Endothelial cell of umbilical vein (primary cell): ENCODE measurements at regions not wholly inside any gene's neighbourhood (a gene's known extent, or its start where the extent isn't known, plus 50 kb on each side); places are given as distances from the start of the nearest gene placed in this dataset.

Source experiments
- BruUV-seq: library from RNA; stranded (reverse); fragments of 400-500 nt; replicated peaks from 2 replicates; lab custom pipeline; 2021; lab: Mats Ljungman, UMichigan
- CTCF ChIA-PET: fragments of 300-600, 350-600 bp; sonication (Branson Sonifier 250); formaldehyde crosslinking; loops from one replicate; lab custom pipeline; 2021; ENCODE audit warnings: antibody characterized with exemption, inconsistent platforms; lab: Charles Lee
- POLR2A ChIA-PET: fragments of 300-600, 350-600 bp; sonication (Branson Sonifier 250); formaldehyde crosslinking; loops from one replicate; lab custom pipeline; 2021; ENCODE audit warnings: antibody characterized with exemption, inconsistent platforms; lab: Charles Lee
- DNase-seq: peaks from one replicate; pipeline ENCODE4 v3.0.0-alpha.2; 2011; ENCODE audit warnings: low read depth, low spot score
- FAIRE-seq: peaks from 2 replicates; lab custom pipeline; 2011; peaks lifted over from hg19 to GRCh38; lab: Jason Lieb, UNC
- H2AFZ ChIP-seq: 2 replicates; pipeline ENCODE4 v1.6.0; 2012; ENCODE audit warnings: low read depth, low read length, control low read depth, inconsistent platforms
- H3K27ac ChIP-seq: 2 replicates; pipeline ENCODE4 v1.5.1; 2011; ENCODE audit warnings: low read depth, mild to moderate bottlenecking, control low read depth, low read length, moderate library complexity; ENCODE audit not compliant: insufficient read depth
- H3K27me3 ChIP-seq, 2 experiments: 2 replicates each; pipeline versions ENCODE4 v1.6.0 to v1.6.1; 2011; ENCODE audit warnings: low read length in 2 of 2, mixed read lengths in 1 of 2; ENCODE audit not compliant: control insufficient read depth in 2 of 2, insufficient read depth in 2 of 2
- H3K36me3 ChIP-seq, 2 experiments: 2 replicates in 1 of 2; 3 replicates in 1 of 2; pipeline ENCODE4 v1.5.1; 2011; ENCODE audit warnings: low read length in 2 of 2, mild to moderate bottlenecking in 1 of 2, moderate library complexity in 1 of 2; ENCODE audit not compliant: control insufficient read depth in 2 of 2, insufficient read depth in 2 of 2; ENCODE audit errors: extremely low read depth in 1 of 2
- H3K4me1 ChIP-seq: 3 replicates; pipeline ENCODE4 v1.5.1; 2011; ENCODE audit warnings: mild to moderate bottlenecking, low read length; ENCODE audit not compliant: control insufficient read depth, insufficient read depth; ENCODE audit errors: extremely low read depth
- H3K4me2 ChIP-seq: 2 replicates; pipeline ENCODE4 v1.6.1; 2011; ENCODE audit warnings: low read length, control low read depth, mixed read lengths; ENCODE audit not compliant: insufficient read depth
- H3K4me3 ChIP-seq, 3 experiments: fragments of 200-600 bp in 1 of 3; sonication (generic), shearing (Covaris generic) in 1 of 3; replicated peaks in 1 of 3; 2 replicates each; pipeline ENCODE4 v1.5.1; 2011 to 2016; ENCODE audit warnings: control low read depth in 3 of 3, low read length in 3 of 3, mild to moderate bottlenecking in 2 of 3, inconsistent platforms in 1 of 3, low read depth in 1 of 3, moderate library complexity in 1 of 3; ENCODE audit not compliant: insufficient read depth in 1 of 3
- H3K79me2 ChIP-seq: 2 replicates; pipeline ENCODE4 v1.6.0; 2012; ENCODE audit warnings: low read length, inconsistent platforms; ENCODE audit not compliant: control insufficient read depth, insufficient read depth
- H3K9ac ChIP-seq: replicated peaks from 2 replicates; pipeline ENCODE3; 2011; ENCODE audit warnings: low read length, control low read depth; ENCODE audit not compliant: insufficient read depth; ENCODE audit errors: extremely low read depth
- H3K9me1 ChIP-seq: replicated peaks from 3 replicates; pipeline ENCODE4 v1.6.0; 2011; ENCODE audit warnings: mild to moderate bottlenecking, low read length; ENCODE audit not compliant: control insufficient read depth, insufficient read depth; ENCODE audit errors: extremely low read depth
- H3K9me3 ChIP-seq: replicated peaks from 2 replicates; pipeline ENCODE4 v1.5.1; 2012; ENCODE audit warnings: low read length, inconsistent platforms; ENCODE audit not compliant: control insufficient read depth, insufficient read depth
- H4K20me1 ChIP-seq: replicated peaks from 2 replicates; pipeline ENCODE3; 2011; ENCODE audit warnings: mild to moderate bottlenecking, low read length; ENCODE audit not compliant: control insufficient read depth, insufficient read depth; ENCODE audit errors: extremely low read depth
- EZH2 ChIP-seq: IDR thresholded peaks from 2 replicates; pipeline ENCODE4 v1.6.1; 2012; ENCODE audit warnings: borderline replicate concordance, low read depth, mild to moderate bottlenecking, moderate library complexity, low read length, inconsistent platforms; ENCODE audit not compliant: severe bottlenecking
- GATA2 ChIP-seq: IDR thresholded peaks from 2 replicates; pipeline ENCODE4 v1.7.0; 2011; ENCODE audit warnings: low read depth, mild to moderate bottlenecking, moderate library complexity, mixed read lengths, low read length; ENCODE audit not compliant: insufficient read length, insufficient read depth
- JUN ChIP-seq: IDR thresholded peaks from 2 replicates; pipeline ENCODE4 v1.6.1; 2011; ENCODE audit warnings: borderline replicate concordance, low read depth; ENCODE audit not compliant: insufficient read length, insufficient read depth
- POLR2A ChIP-seq: IDR thresholded peaks from 2 replicates; pipeline ENCODE4 v1.6.1; 2012; ENCODE audit warnings: low read depth, mild to moderate bottlenecking, control low read depth, low read length
- POLR2AphosphoS5 ChIP-seq: IDR thresholded peaks from 2 replicates; pipeline ENCODE4 v1.6.1; 2012; ENCODE audit warnings: low read depth, mild to moderate bottlenecking, control low read depth, low read length, moderate library complexity; ENCODE audit not compliant: insufficient read depth
- dilution Hi-C: fragments of 300-500 bp; cut with MboI; formaldehyde crosslinking; loops from one replicate; pipeline ENCODE4 v1.15.0; 2019; ENCODE audit warnings: low sequenced_read_pairs; ENCODE audit not compliant: extremely low pct_ligation_motif_present
- intact Hi-C: fragments of 100-400 bp; cut with micrococcal nuclease; formaldehyde crosslinking; loops from one replicate; pipeline ENCODE4 v1.10.0; 2022
- TF ChIP-seq, protein P1 (sequence below), 2 donors: IDR thresholded peaks; 1 replicate in 1 of 2; 2 replicates in 1 of 2; pipeline ENCODE4 v1.5.1; 2011; ENCODE audit warnings: low read length in 2 of 2, mild to moderate bottlenecking in 2 of 2, moderate library complexity in 2 of 2, control low read depth in 1 of 2, inconsistent platforms in 1 of 2, low read depth in 1 of 2; ENCODE audit not compliant: insufficient read depth in 1 of 2; ENCODE audit errors: extremely low read depth in 1 of 2
- TF ChIP-seq, protein P2 (sequence below): IDR thresholded peaks from 2 replicates; pipeline ENCODE4 v1.6.1; 2011; ENCODE audit not compliant: insufficient read depth, insufficient read length

DNA sequence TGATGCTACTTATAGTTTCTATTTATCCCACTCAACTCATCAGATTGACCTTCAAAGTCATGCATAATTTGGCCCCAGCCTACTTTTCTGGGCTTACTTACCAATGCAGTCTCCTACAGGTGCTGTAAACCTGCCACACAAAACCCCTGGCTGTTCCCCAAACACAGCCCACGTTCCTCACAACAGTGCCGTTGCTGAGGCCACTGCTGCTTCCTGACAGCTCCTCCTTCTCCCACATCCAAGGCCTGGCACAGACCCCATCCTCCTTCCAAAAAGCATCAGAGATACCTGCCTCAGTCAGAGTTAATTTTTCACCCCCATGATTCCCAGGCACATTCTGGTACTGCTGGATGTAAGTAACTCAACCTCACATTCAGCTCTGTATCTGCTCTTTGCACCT lies 68.1 kb upstream of the SIMC1 start:
- Histone ChIP-seq H3K4me3 (no peak overlapping the region), H3K9me1 (no peaks in the 10 kb centered on the region), H3K36me3 (no peaks in the 10 kb centered on the region), H3K9me3 (no peaks in the 10 kb centered on the region), H3K4me1 (no peaks in the 10 kb centered on the region), H3K79me2 (no peaks in the 10 kb centered on the region), H3K27ac (no peak overlapping the region), H3K4me2 (no peak overlapping the region), H2AFZ (no peak overlapping the region), H3K9ac (no peak overlapping the region), H4K20me1 (no peaks in the 10 kb centered on the region), H3K27me3 (no peaks in the 10 kb centered on the region)
- CTCF ChIA-PET, result no interaction called here
- no TSS peak for BruUV-seq
- no peak for FAIRE-seq
- dilution Hi-C loops, result no loop called here
- POLR2A ChIA-PET, result no interaction called here
- intact Hi-C loops, result no loop called here
- DNase-seq, result no peak
- TF ChIP-seq, protein P1, sequence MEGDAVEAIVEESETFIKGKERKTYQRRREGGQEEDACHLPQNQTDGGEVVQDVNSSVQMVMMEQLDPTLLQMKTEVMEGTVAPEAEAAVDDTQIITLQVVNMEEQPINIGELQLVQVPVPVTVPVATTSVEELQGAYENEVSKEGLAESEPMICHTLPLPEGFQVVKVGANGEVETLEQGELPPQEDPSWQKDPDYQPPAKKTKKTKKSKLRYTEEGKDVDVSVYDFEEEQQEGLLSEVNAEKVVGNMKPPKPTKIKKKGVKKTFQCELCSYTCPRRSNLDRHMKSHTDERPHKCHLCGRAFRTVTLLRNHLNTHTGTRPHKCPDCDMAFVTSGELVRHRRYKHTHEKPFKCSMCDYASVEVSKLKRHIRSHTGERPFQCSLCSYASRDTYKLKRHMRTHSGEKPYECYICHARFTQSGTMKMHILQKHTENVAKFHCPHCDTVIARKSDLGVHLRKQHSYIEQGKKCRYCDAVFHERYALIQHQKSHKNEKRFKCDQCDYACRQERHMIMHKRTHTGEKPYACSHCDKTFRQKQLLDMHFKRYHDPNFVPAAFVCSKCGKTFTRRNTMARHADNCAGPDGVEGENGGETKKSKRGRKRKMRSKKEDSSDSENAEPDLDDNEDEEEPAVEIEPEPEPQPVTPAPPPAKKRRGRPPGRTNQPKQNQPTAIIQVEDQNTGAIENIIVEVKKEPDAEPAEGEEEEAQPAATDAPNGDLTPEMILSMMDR (IDR thresholded peaks at IDR 0.05; ENCODE audit: extremely low read depth in 1 of 2, insufficient read depth in 1 of 2, low read depth in 1 of 2, low read length in 2 of 2), result no peak
- TF ChIP-seq POLR2AphosphoS5 (no peak), GATA2 (no peak), POLR2A (no peak), JUN (no peak), EZH2 (no peak)
- TF ChIP-seq, protein P2, sequence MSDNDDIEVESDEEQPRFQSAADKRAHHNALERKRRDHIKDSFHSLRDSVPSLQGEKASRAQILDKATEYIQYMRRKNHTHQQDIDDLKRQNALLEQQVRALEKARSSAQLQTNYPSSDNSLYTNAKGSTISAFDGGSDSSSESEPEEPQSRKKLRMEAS, result no peak
